Keratinocyte (primary cell): ENCODE measurements at regions not wholly inside any gene's neighbourhood (a gene's known extent, or its start where the extent isn't known, plus 50 kb on each side); places are given as distances from the start of the nearest gene placed in this dataset.

Experiments used
- DNase-seq: peaks from one replicate; pipeline ENCODE4 v3.0.0-alpha.2; 2011; ENCODE audit warnings: low read depth, missing footprints, low spot score
- FAIRE-seq: peaks from 2 replicates; lab custom pipeline; 2011; peaks lifted over from hg19 to GRCh38; lab: Jason Lieb, UNC
- H2AFZ ChIP-seq: 2 replicates; pipeline ENCODE4 v1.6.0; 2012; ENCODE audit warnings: low read length, control low read depth, inconsistent platforms; ENCODE audit not compliant: control insufficient read depth
- H3K27ac ChIP-seq: 2 replicates; pipeline ENCODE4 v1.5.1; 2011; ENCODE audit warnings: low read length; ENCODE audit not compliant: control insufficient read depth, insufficient read depth
- H3K27me3 ChIP-seq: 3 replicates; pipeline ENCODE4 v1.6.0; 2011; ENCODE audit warnings: low read length; ENCODE audit not compliant: control insufficient read depth, insufficient read depth; ENCODE audit errors: extremely low read depth
- H3K36me3 ChIP-seq, 2 experiments: 2 replicates in 1 of 2; 3 replicates in 1 of 2; pipeline ENCODE4 v1.5.1; 2011; ENCODE audit warnings: low read length in 2 of 2, mild to moderate bottlenecking in 1 of 2; ENCODE audit not compliant: control insufficient read depth in 2 of 2, insufficient read depth in 2 of 2; ENCODE audit errors: extremely low read depth in 1 of 2
- H3K4me1 ChIP-seq: 3 replicates; pipeline ENCODE4 v1.5.1; 2011; ENCODE audit warnings: low read length; ENCODE audit not compliant: control insufficient read depth, insufficient read depth; ENCODE audit errors: extremely low read depth
- H3K4me2 ChIP-seq: 3 replicates; pipeline ENCODE4 v1.6.0; 2011; ENCODE audit warnings: low read depth, low read length; ENCODE audit not compliant: control insufficient read depth, insufficient read depth; ENCODE audit errors: extremely low read depth
- H3K4me3 ChIP-seq, 3 experiments: fragments of 200-600 bp in 1 of 3; sonication (generic) in 1 of 3; 2 replicates in 2 of 3; 3 replicates in 1 of 3; pipeline ENCODE4 v1.5.1; 2011 to 2016; ENCODE audit warnings: low read length in 3 of 3, mild to moderate bottlenecking in 3 of 3, control low read depth in 2 of 3, inconsistent platforms in 1 of 3, low read depth in 1 of 3, mixed read lengths in 1 of 3, mixed run types in 1 of 3, moderate library complexity in 1 of 3; ENCODE audit not compliant: control insufficient read depth in 2 of 3, insufficient read depth in 2 of 3; ENCODE audit errors: extremely low read depth in 1 of 3
- H3K79me2 ChIP-seq: 2 replicates; pipeline ENCODE4 v1.6.0; 2012; ENCODE audit warnings: low read length; ENCODE audit not compliant: control insufficient read depth, insufficient read depth
- H3K9ac ChIP-seq: 3 replicates; pipeline ENCODE4 v1.6.0; 2011; ENCODE audit warnings: low read length; ENCODE audit not compliant: control insufficient read depth, insufficient read depth; ENCODE audit errors: extremely low read depth
- H3K9me1 ChIP-seq: 3 replicates; pipeline ENCODE4 v1.6.0; 2011; ENCODE audit warnings: low read length; ENCODE audit not compliant: control insufficient read depth, insufficient read depth; ENCODE audit errors: extremely low read depth
- H3K9me3 ChIP-seq: 2 replicates; pipeline ENCODE4 v1.5.1; 2012; ENCODE audit warnings: low read depth, low read length; ENCODE audit not compliant: control insufficient read depth
- H4K20me1 ChIP-seq: 3 replicates; pipeline ENCODE4 v1.6.0; 2011; ENCODE audit warnings: low read length; ENCODE audit not compliant: control insufficient read depth, insufficient read depth; ENCODE audit errors: extremely low read depth
- CTCF ChIP-seq, 3 experiments: IDR thresholded peaks in 1 of 3; conservative IDR thresholded peaks in 1 of 3; optimal IDR thresholded peaks in 1 of 3; 2 replicates in 2 of 3; 3 replicates in 1 of 3; pipeline versions ENCODE3 to v1.5.1; 2011; ENCODE audit warnings: low read length in 3 of 3, mild to moderate bottlenecking in 3 of 3, moderate library complexity in 2 of 3, control low read depth in 1 of 3, inconsistent platforms in 1 of 3; ENCODE audit not compliant: insufficient read depth in 2 of 3; ENCODE audit errors: extremely low read depth in 1 of 3
- EZH2 ChIP-seq: IDR thresholded peaks from one replicate; pipeline ENCODE4 v1.6.1; 2012; ENCODE audit warnings: inconsistent platforms, mild to moderate bottlenecking, low read length, moderate library complexity
- dilution Hi-C: fragments of 300-500 bp; cut with MboI; formaldehyde crosslinking; loops from one replicate; pipeline ENCODE4 v1.7.0; 2020; ENCODE audit warnings: low sequenced_read_pairs; ENCODE audit not compliant: extremely low pct_ligation_motif_present

- Histone ChIP-seq H3K79me2 (no peaks in the 10 kb centered on the region), H3K36me3 (no peaks in the 10 kb centered on the region), H3K9me3 (no peaks in the 10 kb centered on the region), H2AFZ (no peak overlapping the region), H3K27me3 (no peaks in the 10 kb centered on the region), H3K9ac (no peak overlapping the region), H4K20me1 (no peaks in the 10 kb centered on the region), H3K27ac (no peak overlapping the region), H3K4me1 (peaks cover 4% of the 10 kb centered on the region), H3K4me2 (no peak overlapping the region), H3K4me3 (no peak overlapping the region), H3K9me1 (no peaks in the 10 kb centered on the region)
- dilution Hi-C loops = no loop called here
- TF ChIP-seq EZH2 (no peak), CTCF (optimal IDR thresholded peaks at IDR 0.05 in 1 of 3, IDR thresholded peaks at IDR 0.05 in 1 of 3, conservative IDR thresholded peaks at IDR 0.05 in 1 of 3; ENCODE audit: extremely low read depth in 1 of 3, insufficient read depth in 2 of 3, low read length in 3 of 3) (no peak)
- DNase-seq = no peak
- FAIRE-seq = no peak
These were observed 544.2 kb upstream of the ANKRD30A start for GRCh38 chr10:36581237-36581636.

GRCh38 chr10:36578306-36578705 lies 547.1 kb upstream of the ANKRD30A start:
- H3K4me3 ChIP-seq = no peak overlapping the region
- H3K4me2 ChIP-seq = no peak overlapping the region
- H3K79me2 ChIP-seq = no peaks in the 10 kb centered on the region
- H3K9me3 ChIP-seq = no peaks in the 10 kb centered on the region
- H3K36me3 ChIP-seq = no peaks in the 10 kb centered on the region
- dilution Hi-C loops = no loop called here
- no peaks in the 10 kb centered on the region for H3K27me3 ChIP-seq
- no peak for TF ChIP-seq EZH2
- no peak for TF ChIP-seq CTCF (optimal IDR thresholded peaks at IDR 0.05 in 1 of 3, IDR thresholded peaks at IDR 0.05 in 1 of 3, conservative IDR thresholded peaks at IDR 0.05 in 1 of 3; ENCODE audit: extremely low read depth in 1 of 3, insufficient read depth in 2 of 3, low read length in 3 of 3)
- H4K20me1 ChIP-seq = no peaks in the 10 kb centered on the region
- no peak overlapping the region for H3K9ac ChIP-seq
- DNase-seq (peak; percentile 11), FAIRE-seq (no peak)
- H3K27ac ChIP-seq = no peak overlapping the region
- peaks cover 4% of the 10 kb centered on the region for H3K4me1 ChIP-seq
- H2AFZ ChIP-seq = peak overlapping the region; percentile 26
- H3K9me1 ChIP-seq = no peaks in the 10 kb centered on the region
